C4-2B (cell line): ENCODE measurements at regions not wholly inside any gene's neighbourhood (a gene's known extent, or its start where the extent isn't known, plus 50 kb on each side); places are given as distances from the start of the nearest gene placed in this dataset.
"Not testable (repeated sequence)": the region's sequence is repeated elsewhere in the genome, so short reads cannot be mapped to it uniquely, and the experiment has no call there.

Experiments used
- H3K27ac ChIP-seq: fragments of 450-650 bp; 2 replicates; pipeline ENCODE4 v1.5.1; 2017
- CTCF ChIP-seq: fragments of 450-650 bp; conservative IDR thresholded peaks from 2 replicates; pipeline ENCODE4 v1.5.1; 2017; ENCODE audit warnings: mild to moderate bottlenecking
- ZFX ChIP-seq: fragments of 450-650 bp; IDR thresholded peaks from 2 replicates; pipeline ENCODE4 v1.6.1; 2017

- TF ChIP-seq ZFX, result no peak
- no peak for TF ChIP-seq CTCF
- peak overlapping the region; percentile 59 for H3K27ac ChIP-seq
These were observed 97.3 kb downstream of the NPAP1 start for GRCh38 chr15:24772686-24773373.

GRCh38 chr15:24777307-24777706, 101.7 kb downstream of the NPAP1 start:
- H3K27ac ChIP-seq, result no peak overlapping the region
- no peak for TF ChIP-seq ZFX
- no peak for TF ChIP-seq CTCF

- H3K27ac ChIP-seq, result no peak overlapping the region
- TF ChIP-seq CTCF (no peak), ZFX (no peak)
These were observed 108.9 kb downstream of the NPAP1 start for GRCh38 chr15:24784506-24784905.

GRCh38 chr15:24786347-24786746, 110.8 kb downstream of the NPAP1 start:
- no peak overlapping the region for H3K27ac ChIP-seq
- no peak for TF ChIP-seq ZFX
- no peak for TF ChIP-seq CTCF

- not testable (repeated sequence) for H3K27ac ChIP-seq
These were observed 127.0 kb downstream of the NPAP1 start for GRCh38 chr15:24802624-24803023.

GRCh38 chr15:24819680-24820079, 135.1 kb upstream of the SNRPN start:
- no peak overlapping the region for H3K27ac ChIP-seq
- TF ChIP-seq ZFX, result no peak
- TF ChIP-seq CTCF, result peak; percentile 17; the same call in 1 of the 2 replicates

- peak overlapping the region; percentile 56 for H3K27ac ChIP-seq
- TF ChIP-seq ZFX (no peak), CTCF (no peak)
These were observed 131.3 kb upstream of the SNRPN start for GRCh38 chr15:24823473-24823872.

- H3K27ac ChIP-seq, result no peak overlapping the region
- TF ChIP-seq CTCF (no peak), ZFX (no peak)
These were observed 122.5 kb upstream of the SNRPN start for GRCh38 chr15:24832282-24832681.
